GM20000 (cell line): ENCODE measurements at regions not wholly inside any gene's neighbourhood (a gene's known extent, or its start where the extent isn't known, plus 50 kb on each side); places are given as distances from the start of the nearest gene placed in this dataset.

ENCODE experiments used
- DNase-seq: peaks from one replicate; pipeline ENCODE4 v3.0.0; 2012; ENCODE audit warnings: low spot score
- TF ChIP-seq, protein P1 (sequence below): IDR thresholded peaks from 2 replicates; pipeline ENCODE4 v1.5.1; 2012; ENCODE audit warnings: mild to moderate bottlenecking, control low read depth; ENCODE audit errors: extremely low read depth, missing control alignments

DNA sequence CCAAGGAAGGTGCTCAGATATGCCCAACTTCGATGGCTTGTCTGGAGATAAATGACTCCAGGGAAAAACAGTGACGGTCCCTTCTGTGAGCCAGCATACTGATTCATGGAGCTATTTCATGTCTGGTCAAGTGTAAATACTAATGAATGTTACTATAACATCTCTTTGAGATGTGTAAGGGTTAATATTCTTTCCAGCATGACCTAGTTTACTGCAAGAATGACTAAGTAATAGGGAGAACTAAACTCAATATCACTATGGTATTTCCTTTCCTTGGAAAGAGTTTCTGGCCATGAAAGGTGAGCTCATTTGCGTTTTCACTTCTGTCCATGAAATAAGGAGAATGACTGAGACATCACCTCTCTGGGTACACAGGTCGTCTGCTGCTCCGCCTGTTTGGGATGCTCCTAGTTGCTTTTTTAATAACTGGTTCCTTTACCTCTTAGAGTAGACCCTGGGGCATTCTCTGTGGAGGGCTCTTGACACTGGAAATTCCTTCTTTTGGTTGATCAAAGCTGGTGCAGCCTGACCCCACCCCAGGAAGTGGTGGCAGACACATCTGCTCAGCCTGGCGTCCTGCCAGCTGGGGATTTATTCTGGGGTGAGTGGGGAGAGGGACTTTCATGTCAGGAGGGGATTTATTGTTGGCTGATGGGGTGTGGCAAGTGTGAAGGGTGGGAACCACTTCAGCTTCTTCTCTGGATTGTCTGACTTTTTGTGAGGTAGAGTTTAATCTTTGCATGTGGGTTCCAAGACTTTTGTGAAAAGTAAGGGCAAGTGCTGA, 250.0 kb upstream of the MPDZ start:
- TF ChIP-seq, protein P1, sequence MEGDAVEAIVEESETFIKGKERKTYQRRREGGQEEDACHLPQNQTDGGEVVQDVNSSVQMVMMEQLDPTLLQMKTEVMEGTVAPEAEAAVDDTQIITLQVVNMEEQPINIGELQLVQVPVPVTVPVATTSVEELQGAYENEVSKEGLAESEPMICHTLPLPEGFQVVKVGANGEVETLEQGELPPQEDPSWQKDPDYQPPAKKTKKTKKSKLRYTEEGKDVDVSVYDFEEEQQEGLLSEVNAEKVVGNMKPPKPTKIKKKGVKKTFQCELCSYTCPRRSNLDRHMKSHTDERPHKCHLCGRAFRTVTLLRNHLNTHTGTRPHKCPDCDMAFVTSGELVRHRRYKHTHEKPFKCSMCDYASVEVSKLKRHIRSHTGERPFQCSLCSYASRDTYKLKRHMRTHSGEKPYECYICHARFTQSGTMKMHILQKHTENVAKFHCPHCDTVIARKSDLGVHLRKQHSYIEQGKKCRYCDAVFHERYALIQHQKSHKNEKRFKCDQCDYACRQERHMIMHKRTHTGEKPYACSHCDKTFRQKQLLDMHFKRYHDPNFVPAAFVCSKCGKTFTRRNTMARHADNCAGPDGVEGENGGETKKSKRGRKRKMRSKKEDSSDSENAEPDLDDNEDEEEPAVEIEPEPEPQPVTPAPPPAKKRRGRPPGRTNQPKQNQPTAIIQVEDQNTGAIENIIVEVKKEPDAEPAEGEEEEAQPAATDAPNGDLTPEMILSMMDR = no peak
- DNase-seq = no peak

DNA sequence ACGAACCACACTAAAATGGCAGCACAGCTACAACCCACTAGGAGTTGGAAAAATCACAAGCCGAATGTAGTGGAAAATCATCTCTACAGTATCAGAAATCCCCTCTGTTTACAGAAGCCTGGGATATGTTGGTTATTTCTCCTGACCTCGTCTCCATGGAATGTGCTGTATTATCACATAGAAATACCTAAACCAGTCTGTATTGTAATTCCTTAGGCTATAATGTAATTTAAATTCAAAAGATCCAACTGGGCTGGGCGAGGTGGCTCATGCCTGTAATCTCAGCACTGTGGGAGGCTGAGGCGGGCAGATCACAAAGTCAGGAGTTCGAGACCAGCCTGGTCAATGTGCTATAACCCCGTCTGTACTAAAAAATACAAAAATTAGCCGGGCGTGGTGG, 244.8 kb upstream of the MPDZ start:
- DNase-seq = no peak
- TF ChIP-seq, protein P1 = no peak

- no peak for DNase-seq
- TF ChIP-seq, protein P1 = no peak
Measured at GRCh38 chr9:13520069-13520468, 240.6 kb upstream of the MPDZ start.

GRCh38 chr9:13513716-13514444, 234.4 kb upstream of the MPDZ start:
- DNase-seq = no peak
- TF ChIP-seq, protein P1 = no peak

DNA sequence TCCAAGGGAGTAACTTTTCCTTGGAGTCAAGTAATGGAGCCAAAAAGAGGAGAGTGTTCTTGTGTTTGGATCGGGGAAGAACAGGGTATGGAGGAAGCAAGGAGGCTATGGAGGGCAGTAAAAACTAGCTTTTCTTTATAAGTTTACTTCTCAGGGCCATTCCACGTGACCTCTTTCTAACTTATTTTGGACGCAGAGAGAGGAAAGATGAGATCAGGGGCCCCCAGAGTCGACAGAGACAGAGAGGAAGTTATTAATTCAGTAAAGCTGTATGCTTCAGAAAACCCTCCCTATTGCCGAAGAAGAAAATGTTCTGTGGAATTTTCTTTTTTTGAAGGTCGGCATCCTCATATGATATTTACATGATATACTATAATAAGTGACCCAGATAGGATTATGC, 233.8 kb upstream of the MPDZ start:
- DNase-seq = no peak
- TF ChIP-seq, protein P1 = no peak

- TF ChIP-seq, protein P1 = no peak
- no peak for DNase-seq
Measured at GRCh38 chr9:13508681-13509080, 229.2 kb upstream of the MPDZ start.

- no peak for DNase-seq
Measured at GRCh38 chr9:13508086-13508485, 228.6 kb upstream of the MPDZ start.

More at GRCh38 chr9:13508086-13508485, 228.6 kb upstream of the MPDZ start:
- TF ChIP-seq, protein P1 = no peak
